ENCODE measurements at regions not wholly inside any gene's neighbourhood (a gene's known extent, or its start where the extent isn't known, plus 50 kb on each side); places are given as distances from the start of the nearest gene placed in this dataset.

DNA sequence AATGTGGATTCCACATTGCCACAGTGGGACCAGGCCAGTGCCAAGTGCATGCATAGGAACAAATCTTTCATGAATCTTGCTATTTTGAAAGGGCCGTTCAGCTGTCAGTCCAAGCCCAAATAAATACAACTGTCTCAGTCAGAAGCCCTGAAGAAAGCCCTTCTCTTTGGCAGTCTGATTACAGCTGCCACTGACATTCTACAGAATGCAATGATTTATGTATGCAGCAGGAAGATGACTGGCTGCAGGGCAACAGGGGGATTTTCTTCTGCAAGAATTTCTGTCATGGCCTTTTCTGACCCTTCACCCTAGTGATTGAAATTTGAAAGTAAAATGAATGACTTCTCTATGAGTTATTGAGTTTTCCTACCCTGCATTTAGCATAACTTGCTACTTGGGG lies 86.7 kb upstream of the FER start:
- ATAC-seq (ENCODE audit: low FRiP score in 2 of 2) (no peak), DNase-seq (no peak)
- no peaks in the 10 kb centered on the region for H3K27me3 ChIP-seq
- no peaks in the 10 kb centered on the region for H3K4me1 ChIP-seq
- 75 to 90% methylated on average over 1 of the region's 1 CpG for WGBS, 2 donors
- H3K27ac ChIP-seq = no peak overlapping the region
- no peak overlapping the region for H3K4me3 ChIP-seq
- H3K9me3 ChIP-seq = no peaks in the 10 kb centered on the region
- H3K36me3 ChIP-seq = no peaks in the 10 kb centered on the region
- TF ChIP-seq POLR2AphosphoS5 (IDR thresholded peaks at IDR 0.05) (no peak), POLR2A (IDR thresholded peaks at IDR 0.05) (no peak)

DNA sequence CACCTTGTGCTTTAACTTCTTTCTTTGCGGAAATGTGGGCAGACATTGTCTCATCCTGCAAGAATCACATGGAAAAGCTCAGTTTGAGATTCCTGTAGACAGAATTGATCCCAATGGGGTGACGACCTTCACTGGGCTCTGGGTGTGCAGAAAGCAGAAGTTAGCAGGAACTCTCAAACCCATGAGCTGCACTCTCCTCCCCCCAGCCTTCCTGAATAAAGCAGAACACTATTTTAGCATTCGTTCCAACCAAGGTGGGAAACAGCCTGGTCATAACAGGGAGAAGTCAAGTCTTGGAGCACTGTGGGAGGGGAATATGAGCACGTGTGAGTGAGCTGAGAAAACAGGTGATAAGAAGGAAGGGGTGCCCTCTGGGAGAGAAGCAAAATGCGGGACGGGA lies 87.4 kb upstream of the FER start:
- no peaks in the 10 kb centered on the region for H3K9me3 ChIP-seq
- DNase-seq (no peak), ATAC-seq (ENCODE audit: low FRiP score in 2 of 2) (peak in 1 of 2 donors; percentile 22)
- no peaks in the 10 kb centered on the region for H3K36me3 ChIP-seq
- TF ChIP-seq POLR2A (IDR thresholded peaks at IDR 0.05) = no peak
- TF ChIP-seq, protein P1, sequence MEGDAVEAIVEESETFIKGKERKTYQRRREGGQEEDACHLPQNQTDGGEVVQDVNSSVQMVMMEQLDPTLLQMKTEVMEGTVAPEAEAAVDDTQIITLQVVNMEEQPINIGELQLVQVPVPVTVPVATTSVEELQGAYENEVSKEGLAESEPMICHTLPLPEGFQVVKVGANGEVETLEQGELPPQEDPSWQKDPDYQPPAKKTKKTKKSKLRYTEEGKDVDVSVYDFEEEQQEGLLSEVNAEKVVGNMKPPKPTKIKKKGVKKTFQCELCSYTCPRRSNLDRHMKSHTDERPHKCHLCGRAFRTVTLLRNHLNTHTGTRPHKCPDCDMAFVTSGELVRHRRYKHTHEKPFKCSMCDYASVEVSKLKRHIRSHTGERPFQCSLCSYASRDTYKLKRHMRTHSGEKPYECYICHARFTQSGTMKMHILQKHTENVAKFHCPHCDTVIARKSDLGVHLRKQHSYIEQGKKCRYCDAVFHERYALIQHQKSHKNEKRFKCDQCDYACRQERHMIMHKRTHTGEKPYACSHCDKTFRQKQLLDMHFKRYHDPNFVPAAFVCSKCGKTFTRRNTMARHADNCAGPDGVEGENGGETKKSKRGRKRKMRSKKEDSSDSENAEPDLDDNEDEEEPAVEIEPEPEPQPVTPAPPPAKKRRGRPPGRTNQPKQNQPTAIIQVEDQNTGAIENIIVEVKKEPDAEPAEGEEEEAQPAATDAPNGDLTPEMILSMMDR (IDR thresholded peaks at IDR 0.05) = no peak
- TF ChIP-seq EP300 (IDR thresholded peaks at IDR 0.05) = no peak
- TF ChIP-seq POLR2AphosphoS5 (IDR thresholded peaks at IDR 0.05) = no peak
- no peak overlapping the region for H3K27ac ChIP-seq
- H3K4me3 ChIP-seq = no peak overlapping the region
- 71 to 84% methylated on average over 5 to 6 of the region's 6 CpGs for WGBS, 2 donors
- H3K4me1 ChIP-seq = no peaks in the 10 kb centered on the region
- no peaks in the 10 kb centered on the region for H3K27me3 ChIP-seq

DNA sequence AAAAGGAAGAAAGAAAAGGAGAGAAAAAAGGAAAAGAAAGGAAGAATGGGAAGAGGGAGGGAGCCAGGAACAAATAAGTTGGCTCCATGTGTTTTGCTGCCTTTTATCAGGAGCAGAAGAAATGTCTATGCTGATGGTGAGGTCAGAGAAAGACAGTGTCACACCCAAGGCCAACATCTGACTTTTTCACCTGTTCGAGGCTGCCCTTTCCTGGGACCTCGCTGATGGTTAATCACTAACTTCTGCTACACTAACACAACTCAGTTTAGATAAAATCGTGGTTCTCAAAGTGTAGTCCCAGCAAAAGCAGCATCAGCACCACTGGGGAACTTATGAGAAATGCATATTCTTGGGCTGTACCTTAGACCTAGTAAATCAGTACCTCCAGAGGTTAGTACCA lies 88.2 kb upstream of the FER start:
- ATAC-seq (ENCODE audit: low FRiP score in 2 of 2) = no peak
- WGBS, 2 donors = 76 to 79% methylated on average over 3 of the region's 3 CpGs

DNA sequence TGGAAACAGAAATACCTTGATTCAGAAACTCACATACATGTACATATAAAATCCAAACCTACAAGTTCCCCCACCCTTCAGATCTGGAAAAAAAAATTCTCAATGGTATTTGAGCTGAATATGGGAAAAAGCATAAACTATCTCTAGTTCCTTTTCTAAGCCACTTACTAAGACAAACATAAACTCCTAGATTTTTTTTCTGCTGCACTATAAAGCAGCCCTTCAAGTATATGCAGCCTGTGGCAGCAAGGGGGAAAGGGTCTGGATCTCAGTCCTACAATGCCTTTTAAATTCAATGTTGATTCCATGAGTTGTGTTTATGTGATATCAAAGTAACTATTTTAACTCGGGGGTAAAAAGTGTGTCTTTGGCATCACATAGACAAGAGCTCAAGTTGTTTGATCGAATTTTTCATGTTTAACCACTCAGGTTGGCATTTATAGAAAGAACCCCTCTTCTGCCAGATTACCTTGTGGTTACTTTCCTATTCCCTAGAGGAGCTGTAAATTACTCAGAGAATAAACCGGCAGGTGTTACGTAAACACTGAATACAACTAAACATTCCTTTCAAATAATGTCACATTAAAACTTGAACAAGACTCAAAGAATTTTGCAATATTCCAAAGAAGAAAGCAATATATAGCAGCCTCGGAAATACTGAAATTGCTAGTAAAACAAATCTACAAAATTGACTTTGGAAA lies 91.8 kb upstream of the FER start:
- H3K9me3 ChIP-seq = no peaks in the 10 kb centered on the region
- DNase-seq (no peak), ATAC-seq (ENCODE audit: low FRiP score in 2 of 2) (peak in 1 of 2 donors; percentile 28)
- no peaks in the 10 kb centered on the region for H3K36me3 ChIP-seq
- H3K4me3 ChIP-seq = no peak overlapping the region
- 53 to 55% methylated on average over 5 of the region's 5 CpGs for WGBS, 2 donors
- H3K4me1 ChIP-seq = no peaks in the 10 kb centered on the region
- no peaks in the 10 kb centered on the region for H3K27me3 ChIP-seq
- TF ChIP-seq EP300 (IDR thresholded peaks at IDR 0.05) (no peak), POLR2AphosphoS5 (IDR thresholded peaks at IDR 0.05) (no peak), POLR2A (IDR thresholded peaks at IDR 0.05) (no peak)
- TF ChIP-seq, protein P1 (IDR thresholded peaks at IDR 0.05) = no peak
- no peak overlapping the region for H3K27ac ChIP-seq

More for the DNA sequence above, 88.2 kb upstream of the FER start:
- Histone ChIP-seq H3K9me3 (no peaks in the 10 kb centered on the region), H3K27ac (no peak overlapping the region), H3K4me3 (no peak overlapping the region), H3K27me3 (no peaks in the 10 kb centered on the region), H3K36me3 (no peaks in the 10 kb centered on the region), H3K4me1 (no peaks in the 10 kb centered on the region)
- DNase-seq = no peak
- TF ChIP-seq EP300 (IDR thresholded peaks at IDR 0.05) = no peak
- no peak for TF ChIP-seq POLR2AphosphoS5 (IDR thresholded peaks at IDR 0.05)
- TF ChIP-seq POLR2A (IDR thresholded peaks at IDR 0.05) = no peak
- TF ChIP-seq, protein P1 (IDR thresholded peaks at IDR 0.05) = no peak

DNA sequence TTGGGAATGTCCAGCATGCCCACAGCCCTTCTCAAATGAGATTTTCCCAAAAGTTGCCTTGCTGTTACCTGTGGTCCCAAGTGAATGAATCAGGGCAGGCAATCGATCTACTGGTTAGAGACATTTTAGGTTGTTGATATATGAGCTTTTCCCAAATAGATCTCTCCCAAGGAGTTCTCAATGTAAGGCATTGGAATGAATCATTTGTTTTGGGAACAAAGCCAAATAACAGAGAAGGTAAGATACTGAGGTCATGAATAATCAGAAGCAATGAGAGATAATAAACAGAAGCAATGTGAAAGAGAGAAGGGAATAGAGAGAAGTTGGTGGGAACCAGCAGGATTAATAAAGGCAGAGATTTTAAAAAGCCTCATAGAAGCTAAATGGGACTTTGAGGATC lies 93.6 kb upstream of the FER start:
- DNase-seq (no peak), ATAC-seq (ENCODE audit: low FRiP score in 2 of 2) (no peak)
- TF ChIP-seq POLR2A (IDR thresholded peaks at IDR 0.05) (no peak), EP300 (IDR thresholded peaks at IDR 0.05) (no peak), POLR2AphosphoS5 (IDR thresholded peaks at IDR 0.05) (no peak)
- TF ChIP-seq, protein P1 (IDR thresholded peaks at IDR 0.05) = no peak
- H3K27me3 ChIP-seq = no peaks in the 10 kb centered on the region
- no peaks in the 10 kb centered on the region for H3K4me1 ChIP-seq
- H3K36me3 ChIP-seq = no peaks in the 10 kb centered on the region
- H3K9me3 ChIP-seq = no peaks in the 10 kb centered on the region
- H3K4me3 ChIP-seq = no peak overlapping the region
- H3K27ac ChIP-seq = no peak overlapping the region
- 84 to 100% methylated on average over 1 of the region's 1 CpG for WGBS, 2 donors
